GM12892 (cell line): ENCODE measurements at regions not wholly inside any gene's neighbourhood (a gene's known extent, or its start where the extent isn't known, plus 50 kb on each side); places are given as distances from the start of the nearest gene placed in this dataset.

Source experiments
- POLR2A ChIP-seq: IDR thresholded peaks from 2 replicates; pipeline ENCODE4 v1.6.1; 2011; ENCODE audit warnings: low read depth, low read length, control low read depth
- TAF1 ChIP-seq: IDR thresholded peaks from 2 replicates; pipeline ENCODE4 v1.6.1; 2011; ENCODE audit warnings: low read depth, mild to moderate bottlenecking, control low read depth, low read length, borderline replicate concordance

DNA sequence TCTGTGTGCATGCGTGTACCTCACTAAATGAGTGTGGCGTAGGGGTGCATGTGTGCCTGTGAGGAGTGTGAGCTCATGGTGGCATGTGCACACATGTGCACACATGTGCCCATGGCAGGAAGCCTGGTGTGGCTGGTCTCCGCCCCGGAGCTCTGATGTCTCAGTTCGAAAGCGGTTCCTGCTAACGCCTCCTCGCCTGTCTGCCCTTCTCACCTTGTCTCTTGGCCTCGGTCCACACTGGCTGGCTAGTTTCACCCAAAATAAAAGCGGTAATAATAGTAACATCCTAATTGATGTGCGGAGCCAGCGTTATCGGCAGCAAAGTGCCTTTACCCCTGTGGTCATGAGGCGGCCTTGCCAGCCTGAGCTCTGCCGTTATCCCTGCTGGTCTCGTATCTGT lies 1190.4 kb downstream of the BRD1 start:
- TF ChIP-seq TAF1 (no peak), POLR2A (no peak)
